H1 (cell line): ENCODE measurements at regions not wholly inside any gene's neighbourhood (a gene's known extent, or its start where the extent isn't known, plus 50 kb on each side); places are given as distances from the start of the nearest gene placed in this dataset.

Experiments used
- BCL11A ChIP-seq, 2 experiments: IDR thresholded peaks; one replicate each; pipeline ENCODE4 v1.6.1; 2011; ENCODE audit warnings: low read depth in 2 of 2, low read length in 2 of 2, mild to moderate bottlenecking in 2 of 2
- CBX8 ChIP-seq: fragments of 300-800, 300-1000 bp; sonication (generic); IDR thresholded peaks from 2 replicates; pipeline ENCODE4 v1.7.1; 2016; ENCODE audit warnings: low read depth, low read length, borderline replicate concordance
- CEBPB ChIP-seq: IDR thresholded peaks from 2 replicates; pipeline ENCODE4 v1.6.1; 2012; ENCODE audit warnings: low read depth, low read length
- CHD2 ChIP-seq: IDR thresholded peaks from 2 replicates; pipeline ENCODE4 v1.6.1; 2012; ENCODE audit warnings: low read length, improper control_type of control experiment
- CHD7 ChIP-seq: fragments of 300-600 bp; sonication (generic); IDR thresholded peaks from 2 replicates; pipeline ENCODE4 v1.7.1; 2012; ENCODE audit warnings: low read length, moderate library complexity, mild to moderate bottlenecking, inconsistent platforms; ENCODE audit not compliant: insufficient replicate concordance
- FOSL1 ChIP-seq: IDR thresholded peaks from 2 replicates; pipeline ENCODE4 v1.6.1; 2011; ENCODE audit warnings: mild to moderate bottlenecking, low read depth, low read length, moderate library complexity; ENCODE audit not compliant: insufficient read depth
- SIRT6 ChIP-seq: IDR thresholded peaks from one replicate; pipeline ENCODE4 v1.7.1; 2012; ENCODE audit warnings: low read length, inconsistent platforms
- SP2 ChIP-seq: IDR thresholded peaks from 2 replicates; pipeline ENCODE4 v1.6.1; 2012; ENCODE audit warnings: mild to moderate bottlenecking, low read length, inconsistent platforms
- SP4 ChIP-seq: IDR thresholded peaks from 2 replicates; pipeline ENCODE4 v1.6.1; 2012; ENCODE audit warnings: low read length, inconsistent platforms
- TAF1 ChIP-seq: IDR thresholded peaks from 2 replicates; pipeline ENCODE4 v1.6.1; 2011; ENCODE audit warnings: mild to moderate bottlenecking, low read depth, low read length
- TBP ChIP-seq: IDR thresholded peaks from 2 replicates; pipeline ENCODE4 v1.6.1; 2011; ENCODE audit warnings: low read depth, low read length, improper control_type of control experiment
- ZNF274 ChIP-seq: IDR thresholded peaks from 2 replicates; pipeline ENCODE4 v1.7.0; 2012; ENCODE audit warnings: low read length, borderline replicate concordance; ENCODE audit errors: extremely low read depth

GRCh38 chr4:188872809-188873208 is 733.6 kb downstream of the TRIML1 start (continued):
- TF ChIP-seq CHD7 (no peak), BCL11A (IDR thresholded peaks at IDR 0.05; ENCODE audit: low read depth in 2 of 2, low read length in 2 of 2) (no peak), CEBPB (no peak), SIRT6 (no peak), FOSL1 (no peak), CHD2 (no peak), TAF1 (no peak), SP4 (no peak), ZNF274 (no peak), SP2 (no peak), CBX8 (no peak), TBP (no peak)
- TF ChIP-seq, all 59 proteins: peak for 0
